ENCODE measurements at regions not wholly inside any gene's neighbourhood (a gene's known extent, or its start where the extent isn't known, plus 50 kb on each side); places are given as distances from the start of the nearest gene placed in this dataset.
A peak's percentile ranks its signal among the peaks of the same experiment; 100 is the strongest.

- TF ChIP-seq ZBTB46 (CRISPR knock-in tag; IDR thresholded peaks at IDR 0.05; ENCODE audit: borderline replicate concordance), result no peak
- TF ChIP-seq ZNF879 (CRISPR knock-in tag; IDR thresholded peaks at IDR 0.05), result no peak; the same call in 1 of the 2 replicates
- TF ChIP-seq, protein P1, sequence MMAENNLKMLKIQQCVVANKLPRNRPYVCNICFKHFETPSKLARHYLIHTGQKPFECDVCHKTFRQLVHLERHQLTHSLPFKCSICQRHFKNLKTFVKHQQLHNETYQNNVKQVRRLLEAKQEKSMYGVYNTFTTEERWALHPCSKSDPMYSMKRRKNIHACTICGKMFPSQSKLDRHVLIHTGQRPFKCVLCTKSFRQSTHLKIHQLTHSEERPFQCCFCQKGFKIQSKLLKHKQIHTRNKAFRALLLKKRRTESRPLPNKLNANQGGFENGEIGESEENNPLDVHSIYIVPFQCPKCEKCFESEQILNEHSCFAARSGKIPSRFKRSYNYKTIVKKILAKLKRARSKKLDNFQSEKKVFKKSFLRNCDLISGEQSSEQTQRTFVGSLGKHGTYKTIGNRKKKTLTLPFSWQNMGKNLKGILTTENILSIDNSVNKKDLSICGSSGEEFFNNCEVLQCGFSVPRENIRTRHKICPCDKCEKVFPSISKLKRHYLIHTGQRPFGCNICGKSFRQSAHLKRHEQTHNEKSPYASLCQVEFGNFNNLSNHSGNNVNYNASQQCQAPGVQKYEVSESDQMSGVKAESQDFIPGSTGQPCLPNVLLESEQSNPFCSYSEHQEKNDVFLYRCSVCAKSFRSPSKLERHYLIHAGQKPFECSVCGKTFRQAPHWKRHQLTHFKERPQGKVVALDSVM (CRISPR knock-in tag; IDR thresholded peaks at IDR 0.05), result no peak
- TF ChIP-seq THAP9 (CRISPR knock-in tag; IDR thresholded peaks at IDR 0.05; ENCODE audit: borderline replicate concordance), result no peak
- TF ChIP-seq, protein P2, sequence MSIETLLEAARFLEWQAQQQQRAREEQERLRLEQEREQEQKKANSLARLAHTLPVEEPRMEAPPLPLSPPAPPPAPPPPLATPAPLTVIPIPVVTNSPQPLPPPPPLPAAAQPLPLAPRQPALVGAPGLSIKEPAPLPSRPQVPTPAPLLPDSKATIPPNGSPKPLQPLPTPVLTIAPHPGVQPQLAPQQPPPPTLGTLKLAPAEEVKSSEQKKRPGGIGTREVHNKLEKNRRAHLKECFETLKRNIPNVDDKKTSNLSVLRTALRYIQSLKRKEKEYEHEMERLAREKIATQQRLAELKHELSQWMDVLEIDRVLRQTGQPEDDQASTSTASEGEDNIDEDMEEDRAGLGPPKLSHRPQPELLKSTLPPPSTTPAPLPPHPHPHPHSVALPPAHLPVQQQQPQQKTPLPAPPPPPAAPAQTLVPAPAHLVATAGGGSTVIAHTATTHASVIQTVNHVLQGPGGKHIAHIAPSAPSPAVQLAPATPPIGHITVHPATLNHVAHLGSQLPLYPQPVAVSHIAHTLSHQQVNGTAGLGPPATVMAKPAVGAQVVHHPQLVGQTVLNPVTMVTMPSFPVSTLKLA (IDR thresholded peaks at IDR 0.05), result 0 out of 2 replicates have a peak, but pooled peaks have one; percentile 3
- TF ChIP-seq, protein P3, sequence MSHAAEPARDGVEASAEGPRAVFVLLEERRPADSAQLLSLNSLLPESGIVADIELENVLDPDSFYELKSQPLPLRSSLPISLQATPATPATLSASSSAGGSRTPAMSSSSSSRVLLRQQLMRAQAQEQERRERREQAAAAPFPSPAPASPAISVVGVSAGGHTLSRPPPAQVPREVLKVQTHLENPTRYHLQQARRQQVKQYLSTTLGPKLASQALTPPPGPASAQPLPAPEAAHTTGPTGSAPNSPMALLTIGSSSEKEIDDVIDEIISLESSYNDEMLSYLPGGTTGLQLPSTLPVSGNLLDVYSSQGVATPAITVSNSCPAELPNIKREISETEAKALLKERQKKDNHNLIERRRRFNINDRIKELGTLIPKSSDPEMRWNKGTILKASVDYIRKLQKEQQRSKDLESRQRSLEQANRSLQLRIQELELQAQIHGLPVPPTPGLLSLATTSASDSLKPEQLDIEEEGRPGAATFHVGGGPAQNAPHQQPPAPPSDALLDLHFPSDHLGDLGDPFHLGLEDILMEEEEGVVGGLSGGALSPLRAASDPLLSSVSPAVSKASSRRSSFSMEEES (CRISPR knock-in tag; IDR thresholded peaks at IDR 0.05), result 0 out of 2 replicates have a peak, but pooled peaks have one; percentile 35
- no peak for TF ChIP-seq SMARCE1 (IDR thresholded peaks at IDR 0.05; ENCODE audit: borderline replicate concordance)
- no peak for TF ChIP-seq SCMH1 (CRISPR knock-in tag; IDR thresholded peaks at IDR 0.05; ENCODE audit: borderline replicate concordance)
- TF ChIP-seq, protein P4, sequence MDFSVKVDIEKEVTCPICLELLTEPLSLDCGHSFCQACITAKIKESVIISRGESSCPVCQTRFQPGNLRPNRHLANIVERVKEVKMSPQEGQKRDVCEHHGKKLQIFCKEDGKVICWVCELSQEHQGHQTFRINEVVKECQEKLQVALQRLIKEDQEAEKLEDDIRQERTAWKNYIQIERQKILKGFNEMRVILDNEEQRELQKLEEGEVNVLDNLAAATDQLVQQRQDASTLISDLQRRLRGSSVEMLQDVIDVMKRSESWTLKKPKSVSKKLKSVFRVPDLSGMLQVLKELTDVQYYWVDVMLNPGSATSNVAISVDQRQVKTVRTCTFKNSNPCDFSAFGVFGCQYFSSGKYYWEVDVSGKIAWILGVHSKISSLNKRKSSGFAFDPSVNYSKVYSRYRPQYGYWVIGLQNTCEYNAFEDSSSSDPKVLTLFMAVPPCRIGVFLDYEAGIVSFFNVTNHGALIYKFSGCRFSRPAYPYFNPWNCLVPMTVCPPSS (IDR thresholded peaks at IDR 0.05), result no peak
- no peak for TF ChIP-seq IRX3 (CRISPR knock-in tag; IDR thresholded peaks at IDR 0.05; ENCODE audit: borderline replicate concordance, low read depth)
- 0 out of 2 replicates have a peak, but pooled peaks have one; percentile 50 for TF ChIP-seq SIN3A (IDR thresholded peaks at IDR 0.05; ENCODE audit: borderline replicate concordance, low read depth, low read length)
- peak; percentile 31 for TF ChIP-seq ZNF777 (CRISPR knock-in tag; IDR thresholded peaks at IDR 0.05)
- no peak for TF ChIP-seq EEA1 (CRISPR knock-in tag; IDR thresholded peaks at IDR 0.05; ENCODE audit: borderline replicate concordance)
- peak; percentile 43 for TF ChIP-seq AGO2 (optimal IDR thresholded peaks at IDR 0.05; ENCODE audit: low read depth, low read length)
- TF ChIP-seq ZSCAN30 (CRISPR knock-in tag; IDR thresholded peaks at IDR 0.05), result no peak
- peak; percentile 35; the same call in 1 of the 2 replicates for TF ChIP-seq FOXK1 (CRISPR knock-in tag; IDR thresholded peaks at IDR 0.05; ENCODE audit: borderline replicate concordance, low read depth)
- no peak for TF ChIP-seq KMT2A (CRISPR knock-in tag; IDR thresholded peaks at IDR 0.05)
Observed at GRCh38 chr16:85523602-85524364, 89.3 kb upstream of the GSE1 start (continued).
